Body of pancreas (tissue), 4 donors: ENCODE measurements at regions not wholly inside any gene's neighbourhood (a gene's known extent, or its start where the extent isn't known, plus 50 kb on each side); places are given as distances from the start of the nearest gene placed in this dataset.
A peak's percentile ranks its signal among the peaks of the same experiment; 100 is the strongest.

Experiments
- ATAC-seq: fragments of 150-250 bp; one replicate; pipeline ENCODE4 v1.9.1; 2016
- DNase-seq, 4 donors: peaks; one replicate each; pipeline ENCODE4 v3.0.0-alpha.2; 2019
- H3K27ac ChIP-seq, 4 donors: fragments of 200-600 bp; sonication (generic); 1 replicate in 3 of 4; 2 replicates in 1 of 4; pipeline versions ENCODE4 v1.5.1 to v1.6.1; 2016 to 2019; ENCODE audit warnings: mild to moderate bottlenecking in 1 of 4, mixed read lengths in 1 of 4, moderate library complexity in 1 of 4
- H3K27me3 ChIP-seq, 2 donors: fragments of 200-600 bp; sonication (generic); one replicate each; pipeline ENCODE4 v1.6.0; 2016; ENCODE audit warnings: mild to moderate bottlenecking in 1 of 2
- H3K36me3 ChIP-seq, 2 donors: fragments of 200-600 bp; sonication (generic); replicated peaks in 1 of 2; 2 replicates each; pipeline ENCODE4 v1.5.1; 2016; ENCODE audit warnings: low read depth in 2 of 2; ENCODE audit not compliant: insufficient read depth in 1 of 2
- H3K4me1 ChIP-seq: fragments of 200-600 bp; sonication (generic); one replicate; pipeline ENCODE4 v1.6.0; 2016
- H3K4me3 ChIP-seq, 2 donors: fragments of 200-600 bp; sonication (generic); 1 replicate in 1 of 2; 2 replicates in 1 of 2; pipeline ENCODE4 v1.5.1; 2016 to 2019
- H3K9me3 ChIP-seq, 3 donors: fragments of 200-600 bp; sonication (generic); 1 replicate in 2 of 3; 2 replicates in 1 of 3; pipeline ENCODE4 v1.5.1; 2016
- CTCF ChIP-seq, 7 experiments: fragments of 450-650 bp in 4 of 7; fragments of 200-600 bp in 3 of 7; sonication (generic) in 3 of 7; IDR thresholded peaks; one replicate each; pipeline ENCODE4 v1.5.1; 2016 to 2019; ENCODE audit warnings: antibody characterized with exemption in 7 of 7
- POLR2A ChIP-seq, 3 donors: fragments of 450-650 bp; IDR thresholded peaks; one replicate each; pipeline ENCODE4 v1.6.1; 2016; ENCODE audit warnings: antibody characterized with exemption in 3 of 3, mild to moderate bottlenecking in 2 of 3
- WGBS, 2 donors: methylation state at CpG; one replicate each; pipeline ENCODE4 v1.1.5; 2017; 5-methylcytosine and 5-hydroxymethylcytosine counted together
- intact Hi-C: fragments of 100-400 bp; cut with DNase I; formaldehyde crosslinking; loops from one replicate; pipeline ENCODE4 v1.15.1; 2023

GRCh38 chr3:126245811-126246727 is 65.7 kb upstream of the ALDH1L1 start:
- Histone ChIP-seq H3K4me3 (no peak overlapping the region), H3K36me3 (no peaks in the 10 kb centered on the region), H3K27me3 (no peaks in the 10 kb centered on the region), H3K9me3 (no peaks in the 10 kb centered on the region), H3K4me1 (no peaks in the 10 kb centered on the region), H3K27ac (no peak overlapping the region)
- DNase-seq (peak; percentile 66 to 75 (median 70)), ATAC-seq (peak; percentile 75)
- TF ChIP-seq POLR2A (IDR thresholded peaks at IDR 0.05): no peak
- TF ChIP-seq CTCF (IDR thresholded peaks at IDR 0.05): peak; percentile 25 to 65 (median 45)
- intact Hi-C loops: no loop called here
- WGBS, 2 donors: 43 to 46% methylated on average over 13 to 14 of the region's 14 CpGs
